NT2/D1 (cell line): ENCODE measurements at regions not wholly inside any gene's neighbourhood (a gene's known extent, or its start where the extent isn't known, plus 50 kb on each side); places are given as distances from the start of the nearest gene placed in this dataset.

Source experiments
- YY1 ChIP-seq: IDR thresholded peaks from 2 replicates; pipeline ENCODE4 v1.6.1; 2011; ENCODE audit not compliant: insufficient read length, insufficient read depth
- ZNF274 ChIP-seq: IDR thresholded peaks from 2 replicates; pipeline ENCODE4 v1.6.1; 2011; ENCODE audit warnings: mild to moderate bottlenecking, low read depth, low read length

DNA sequence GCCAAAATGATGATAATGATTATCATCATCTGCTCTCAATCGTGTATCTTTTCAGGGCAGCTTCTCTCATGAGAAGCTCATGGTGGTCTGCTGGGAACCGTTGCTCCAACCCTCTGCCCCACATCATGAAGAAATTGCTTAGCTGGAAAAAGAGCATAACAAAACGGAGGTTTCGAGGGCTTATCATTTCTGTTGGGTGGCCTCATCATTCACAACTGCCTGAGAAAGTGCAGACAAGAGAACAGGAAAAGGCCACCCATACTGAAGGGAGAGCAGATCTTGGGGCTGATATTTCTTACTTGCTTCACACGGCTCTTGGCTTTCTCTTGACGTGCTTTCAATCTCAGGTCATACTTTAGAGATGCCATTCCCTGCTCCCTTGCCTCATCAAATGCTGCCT is 471.6 kb downstream of the CD83 start:
- TF ChIP-seq ZNF274: no peak
- no peak for TF ChIP-seq YY1
